GM12878 (cell line): ENCODE measurements at regions not wholly inside any gene's neighbourhood (a gene's known extent, or its start where the extent isn't known, plus 50 kb on each side); places are given as distances from the start of the nearest gene placed in this dataset.

Source experiments
- ATAC-seq: fragments of 200-7000 bp; cut with Tn5 transposase; 3 replicates; pipeline ENCODE4 v1.9.1; 2020; ENCODE audit warnings: mild to moderate bottlenecking, moderate library complexity
- BruUV-seq: library from RNA; stranded (reverse); fragments of 400-500 nt; replicated peaks from 2 replicates; lab custom pipeline; 2021; lab: Mats Ljungman, UMichigan
- CTCF ChIA-PET: fragments of 300-600 bp; sonication (Branson Sonifier 250); formaldehyde crosslinking; extraction: SDS; loops from one replicate; lab custom pipeline; 2021; ENCODE audit warnings: inconsistent platforms; lab: Yijun Ruan, JAX
- POLR2A ChIA-PET: fragments of 350-600 bp; formaldehyde crosslinking; extraction: SDS; loops from one replicate; lab custom pipeline; 2021; ENCODE audit warnings: inconsistent platforms; lab: Charles Lee
- RAD21 ChIA-PET: fragments of 300-600 bp; sonication (Branson Sonifier 250); formaldehyde crosslinking; loops from one replicate; lab custom pipeline; 2023; ENCODE audit warnings: antibody characterized with exemption; ENCODE audit not compliant: unreplicated experiment; lab: Charles Lee
- SMC1A ChIA-PET: fragments of 300-600 bp; sonication (Branson Sonifier 250); formaldehyde crosslinking; loops from one replicate; lab custom pipeline; 2023; ENCODE audit not compliant: unreplicated experiment, uncharacterized antibody; lab: Charles Lee
- DNase-seq: peaks from one replicate; pipeline ENCODE4 v3.0.0-alpha.2; 2011; ENCODE audit warnings: low read depth, low spot score
- FAIRE-seq: peaks from 3 replicates; lab custom pipeline; 2011; peaks lifted over from hg19 to GRCh38; lab: Jason Lieb, UNC
- H2AFZ ChIP-seq: 2 replicates; pipeline ENCODE4 v1.6.0; 2011; ENCODE audit warnings: low read depth, low read length, control low read depth; ENCODE audit not compliant: control insufficient read depth
- H3K27ac ChIP-seq: 2 replicates; pipeline ENCODE4 v1.5.1; 2011; ENCODE audit warnings: control low read depth; ENCODE audit not compliant: control insufficient read depth, insufficient read depth
- H3K27me3 ChIP-seq, 2 experiments: replicated peaks in 1 of 2; 2 replicates each; pipeline versions ENCODE4 v1.6.0 to v1.6.1; 2011; ENCODE audit warnings: low read length in 1 of 2; ENCODE audit not compliant: control insufficient read depth in 2 of 2, insufficient read depth in 2 of 2
- H3K36me3 ChIP-seq, 2 experiments: 2 replicates each; pipeline ENCODE4 v1.5.1; 2011; ENCODE audit warnings: low read length in 1 of 2; ENCODE audit not compliant: control insufficient read depth in 2 of 2, insufficient read depth in 2 of 2
- H3K4me1 ChIP-seq: 2 replicates; pipeline ENCODE4 v1.6.1; 2011; ENCODE audit warnings: mild to moderate bottlenecking, low read length, moderate library complexity, mixed read lengths; ENCODE audit not compliant: control insufficient read depth, insufficient read depth
- H3K4me2 ChIP-seq: 2 replicates; pipeline ENCODE4 v1.6.0; 2011; ENCODE audit warnings: control low read depth; ENCODE audit not compliant: control insufficient read depth, insufficient read depth
- H3K4me3 ChIP-seq: fragments of 200-600 bp; sonication (generic); 2 replicates; pipeline ENCODE4 v1.5.1; 2016
- H3K79me2 ChIP-seq: 2 replicates; pipeline ENCODE4 v1.6.0; 2011; ENCODE audit warnings: low read length; ENCODE audit not compliant: control insufficient read depth, insufficient read depth
- H3K9ac ChIP-seq: 2 replicates; pipeline ENCODE4 v1.8.0; 2011; ENCODE audit warnings: low read length, control low read depth, mixed read lengths; ENCODE audit not compliant: control insufficient read depth, insufficient read depth
- H3K9me3 ChIP-seq: replicated peaks from 3 replicates; pipeline ENCODE4 v1.5.1; 2011; ENCODE audit warnings: mild to moderate bottlenecking, low read length; ENCODE audit not compliant: control insufficient read depth, insufficient read depth
- H4K20me1 ChIP-seq: 2 replicates; pipeline ENCODE4 v1.6.0; 2011; ENCODE audit not compliant: control insufficient read depth, insufficient read depth
- CBX5 ChIP-seq: sonication (generic); IDR thresholded peaks from 2 replicates; pipeline ENCODE4 v1.6.1; 2016; ENCODE audit warnings: low read depth, moderate library complexity, mild to moderate bottlenecking, inconsistent platforms
- CTCF ChIP-seq, 3 experiments: IDR thresholded peaks in 2 of 3; conservative IDR thresholded peaks in 1 of 3; 2 replicates each; pipeline ENCODE4 v1.5.1; 2011; ENCODE audit warnings: low read depth in 3 of 3, low read length in 3 of 3, mild to moderate bottlenecking in 3 of 3, control low read depth in 2 of 3, moderate library complexity in 2 of 3, inconsistent platforms in 1 of 3, mixed read lengths in 1 of 3; ENCODE audit not compliant: control insufficient read depth in 2 of 3, insufficient read depth in 1 of 3; ENCODE audit errors: extremely low read depth in 1 of 3
- EP300 ChIP-seq, 2 experiments: fragments of 150-350 bp in 1 of 2; IDR thresholded peaks; 2 replicates each; pipeline ENCODE4 v1.6.1; 2011 to 2012; ENCODE audit warnings: low read depth in 2 of 2, low read length in 2 of 2, borderline replicate concordance in 1 of 2, improper control_type of control experiment in 1 of 2, inconsistent platforms in 1 of 2; ENCODE audit not compliant: control insufficient read depth in 1 of 2
- IRF4 ChIP-seq: IDR thresholded peaks from 2 replicates; pipeline ENCODE4 v1.6.1; 2011; ENCODE audit warnings: low read depth, low read length
- MYB ChIP-seq: fragments of 150-350 bp; IDR thresholded peaks from 2 replicates; pipeline ENCODE4 v1.6.1; 2014; ENCODE audit warnings: mild to moderate bottlenecking, low read depth, low read length, borderline replicate concordance
- POLR2AphosphoS5 ChIP-seq: IDR thresholded peaks from 2 replicates; pipeline ENCODE4 v1.6.1; 2011; ENCODE audit warnings: mild to moderate bottlenecking, low read length, inconsistent platforms
- RAD21 ChIP-seq: IDR thresholded peaks from 2 replicates; pipeline ENCODE4 v1.6.1; 2011; ENCODE audit warnings: mild to moderate bottlenecking, low read depth, low read length, moderate library complexity; ENCODE audit not compliant: insufficient read depth
- SPI1 ChIP-seq: IDR thresholded peaks from 2 replicates; pipeline ENCODE4 v1.6.1; 2011; ENCODE audit warnings: low read depth, mild to moderate bottlenecking, low read length, moderate library complexity, borderline replicate concordance; ENCODE audit not compliant: insufficient read depth
- ZNF274 ChIP-seq: IDR thresholded peaks from one replicate; pipeline ENCODE4 v1.8.0; 2011; ENCODE audit not compliant: insufficient read length, insufficient read depth
- WGBS: methylation state at CpG from one replicate; pipeline ENCODE4 v1.1.6; 2016; ENCODE audit warnings: low lambda C conversion rate; ENCODE audit not compliant: insufficient replicate concordance, insufficient coverage; ENCODE audit errors: missing lambda C conversion rate; 5-methylcytosine and 5-hydroxymethylcytosine counted together
- in situ Hi-C: fragments of 300-500 bp; cut with MboI; formaldehyde crosslinking; loops from 9 replicates; pipeline ENCODE4 v1.14.3; 2018; ENCODE audit warnings: mixed read lengths
- intact Hi-C: fragments of 100-400 bp; cut with micrococcal nuclease; formaldehyde crosslinking; loops from one replicate; pipeline ENCODE4 v1.14.2; 2022; ENCODE audit not compliant: unreplicated experiment

GRCh38 chr2:160996584-160996983 lies 163.6 kb upstream of the TANK start:
- in situ Hi-C loops (no loop called here), intact Hi-C loops (loop anchor here (10.0 kb wide), 2 partner anchors 278 to 882 kb away; no protein-coding TSS in a partner anchor)
- no peaks in the 10 kb centered on the region for H3K79me2 ChIP-seq
- H3K36me3 ChIP-seq: no peaks in the 10 kb centered on the region
- ChIA-PET CTCF (interaction anchor here (1.3 to 8.4 kb wide), 2 partner anchors 67 to 673 kb away, joined by 10 to 100 read pairs; no protein-coding TSS in a partner anchor), POLR2A (no interaction called here), SMC1A (interaction anchor here (0.9 to 4.9 kb wide), 3 partner anchors 14 to 673 kb away, joined by 3 to 50 read pairs (median 16); no protein-coding TSS in a partner anchor), RAD21 (interaction anchor here (0.7 kb wide), 2 partner anchors 450 to 752 kb away, joined by 3 read pairs; no protein-coding TSS in a partner anchor)
- no TSS peak for BruUV-seq
- H3K4me2 ChIP-seq: no peak overlapping the region
- H3K4me1 ChIP-seq: no peaks in the 10 kb centered on the region
- DNase-seq (no peak), FAIRE-seq (no peak), ATAC-seq (no peak)
- WGBS: 94% methylated on average over 1 of the region's 1 CpG
- no peaks in the 10 kb centered on the region for H3K27me3 ChIP-seq
- H3K4me3 ChIP-seq: no peak overlapping the region
- no peak overlapping the region for H2AFZ ChIP-seq
- no peak overlapping the region for H3K9ac ChIP-seq
- no peak for TF ChIP-seq EP300 (IDR thresholded peaks at IDR 0.05; ENCODE audit: borderline replicate concordance in 1 of 2, control insufficient read depth in 1 of 2, low read depth in 2 of 2, low read length in 2 of 2)
- TF ChIP-seq IRF4: no peak
- no peak for TF ChIP-seq POLR2AphosphoS5
- no peak for TF ChIP-seq CBX5
- no peak for TF ChIP-seq ZNF274
- TF ChIP-seq MYB: no peak
- H4K20me1 ChIP-seq: no peaks in the 10 kb centered on the region
- no peaks in the 10 kb centered on the region for H3K9me3 ChIP-seq
- H3K27ac ChIP-seq: no peak overlapping the region

- POLR2A ChIA-PET: no interaction called here
- WGBS: 0% methylated on average over 2 of the region's 2 CpGs
- no peaks in the 10 kb centered on the region for H3K79me2 ChIP-seq
- no peaks in the 10 kb centered on the region for H4K20me1 ChIP-seq
- no peak overlapping the region for H3K9ac ChIP-seq
- no peak overlapping the region for H2AFZ ChIP-seq
- no peaks in the 10 kb centered on the region for H3K27me3 ChIP-seq
- CTCF ChIA-PET: interaction anchor here (0.6 to 2.7 kb wide), 12 partner anchors 10 to 714 kb away, joined by 3 to 24 read pairs (median 4); no protein-coding TSS in a partner anchor
- SMC1A ChIA-PET: interaction anchor here (0.6 to 3.7 kb wide), 7 partner anchors 10 to 600 kb away, joined by 3 to 20 read pairs (median 3); no protein-coding TSS in a partner anchor
- no peak overlapping the region for H3K27ac ChIP-seq
- no peaks in the 10 kb centered on the region for H3K36me3 ChIP-seq
- RAD21 ChIA-PET: interaction anchor here (1.5 to 1.9 kb wide), 2 partner anchors 12 to 59 kb away, joined by 4 to 7 read pairs; no protein-coding TSS in a partner anchor
- no peak; the same call in 2 of the 3 replicates for ATAC-seq
- TF ChIP-seq RAD21 (0 out of 2 replicates have a peak, but pooled peaks have one; percentile 7), CTCF (IDR thresholded peaks at IDR 0.05 in 2 of 3, conservative IDR thresholded peaks at IDR 0.05 in 1 of 3; ENCODE audit: control insufficient read depth in 2 of 3, extremely low read depth in 1 of 3, insufficient read depth in 1 of 3, low read depth in 3 of 3, low read length in 3 of 3) (peak in 2 of 3 experiments; percentile 18 to 19; a peak in 3 of 6 replicates), SPI1 (no peak)
- TF ChIP-seq, all 136 proteins: peak for 2
- H3K9me3 ChIP-seq: no peaks in the 10 kb centered on the region
- no TSS peak for BruUV-seq
- intact Hi-C loops: no loop called here
- H3K4me1 ChIP-seq: no peaks in the 10 kb centered on the region
- no peak overlapping the region for H3K4me2 ChIP-seq
- FAIRE-seq: no peak
- in situ Hi-C loops: no loop called here
- H3K4me3 ChIP-seq: no peak overlapping the region
- DNase-seq: no peak
These were observed 155.8 kb upstream of the TANK start for GRCh38 chr2:161004379-161004778.
